NCI-H82 (cell line): ENCODE measurements at regions not wholly inside any gene's neighbourhood (a gene's known extent, or its start where the extent isn't known, plus 50 kb on each side); places are given as distances from the start of the nearest gene placed in this dataset.

Experiments
- DNase-seq: peaks from one replicate; lab custom pipeline; 2025; lab: John Stamatoyannopoulos, UW

DNA sequence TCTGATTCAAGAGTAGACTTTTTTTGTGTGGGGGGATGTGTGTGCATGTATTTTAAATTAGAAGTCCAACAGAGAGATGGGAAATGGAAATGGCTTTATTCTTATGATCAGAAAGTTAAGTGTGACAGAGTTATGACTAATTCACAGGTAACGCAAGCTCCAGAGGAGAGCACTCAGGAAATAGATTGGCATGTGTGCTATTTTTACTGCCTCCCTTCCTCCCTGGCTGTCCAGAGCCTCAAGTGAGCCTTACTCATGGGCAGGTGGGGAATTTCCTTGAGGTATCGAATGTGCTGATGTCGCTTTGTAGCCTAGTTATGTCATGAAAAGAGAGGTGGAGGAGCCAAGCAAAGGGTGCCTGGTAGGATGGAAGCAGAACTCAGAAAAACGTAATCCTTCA is 70.3 kb upstream of the BDNF start:
- DNase-seq: no peak

DNA sequence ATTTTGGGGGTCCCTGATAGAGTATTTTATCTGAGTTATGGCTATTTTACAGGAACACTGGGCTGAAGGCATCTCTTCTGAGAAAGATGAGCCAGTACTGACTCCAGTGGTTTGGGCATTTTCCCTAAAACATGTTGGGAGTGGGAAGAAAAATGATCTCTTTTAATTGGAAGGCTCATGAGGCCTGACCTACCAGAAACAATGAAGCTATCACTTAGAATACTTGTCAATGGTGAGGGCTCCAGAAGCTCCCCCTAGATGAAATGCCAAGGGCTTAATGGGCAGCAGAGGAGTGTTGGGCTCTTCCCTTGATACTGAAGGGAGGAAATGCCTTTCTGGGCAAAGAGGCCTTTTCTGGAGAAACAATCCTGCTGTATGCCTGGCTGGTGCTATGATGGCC is 63.5 kb upstream of the BDNF start:
- DNase-seq: no peak

DNA sequence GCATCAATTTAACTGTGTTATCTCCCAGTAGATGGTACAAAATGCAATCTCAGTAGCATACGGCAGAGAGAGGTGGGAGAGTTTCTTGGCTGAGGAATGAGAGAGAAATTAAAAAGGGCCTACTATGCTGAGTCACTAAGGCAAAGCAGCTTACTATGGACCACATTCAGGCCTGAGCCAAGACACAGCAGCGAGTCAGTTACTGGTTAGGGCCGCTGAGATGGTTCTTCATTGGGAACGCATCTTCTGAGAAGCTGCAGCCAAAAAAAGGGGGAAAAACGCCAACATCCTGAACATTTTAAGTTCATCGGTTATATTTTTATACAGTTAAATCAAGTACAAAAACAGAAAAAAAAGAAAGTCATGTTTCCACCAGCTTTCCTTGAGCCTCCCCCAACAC is 61.1 kb upstream of the BDNF start:
- no peak for DNase-seq

DNA sequence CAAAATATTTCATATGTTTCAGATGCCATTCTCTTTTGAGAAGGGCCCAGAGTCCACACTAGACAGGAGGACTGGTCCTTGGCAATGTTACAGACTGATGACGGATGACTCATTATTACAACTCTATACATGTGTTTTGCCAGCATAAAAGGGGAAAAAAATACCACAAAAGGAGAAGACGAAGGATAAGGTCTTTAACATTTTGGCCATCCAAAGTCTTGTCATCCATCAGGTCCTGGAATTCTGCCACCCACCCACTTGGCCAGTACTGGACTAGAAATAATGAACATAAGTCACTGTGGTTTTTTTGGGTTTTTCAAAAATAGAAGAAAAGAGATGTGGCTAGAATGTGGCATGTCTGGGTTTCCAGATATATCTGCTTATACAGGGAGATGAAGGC is 57.7 kb upstream of the BDNF start:
- no peak for DNase-seq

DNA sequence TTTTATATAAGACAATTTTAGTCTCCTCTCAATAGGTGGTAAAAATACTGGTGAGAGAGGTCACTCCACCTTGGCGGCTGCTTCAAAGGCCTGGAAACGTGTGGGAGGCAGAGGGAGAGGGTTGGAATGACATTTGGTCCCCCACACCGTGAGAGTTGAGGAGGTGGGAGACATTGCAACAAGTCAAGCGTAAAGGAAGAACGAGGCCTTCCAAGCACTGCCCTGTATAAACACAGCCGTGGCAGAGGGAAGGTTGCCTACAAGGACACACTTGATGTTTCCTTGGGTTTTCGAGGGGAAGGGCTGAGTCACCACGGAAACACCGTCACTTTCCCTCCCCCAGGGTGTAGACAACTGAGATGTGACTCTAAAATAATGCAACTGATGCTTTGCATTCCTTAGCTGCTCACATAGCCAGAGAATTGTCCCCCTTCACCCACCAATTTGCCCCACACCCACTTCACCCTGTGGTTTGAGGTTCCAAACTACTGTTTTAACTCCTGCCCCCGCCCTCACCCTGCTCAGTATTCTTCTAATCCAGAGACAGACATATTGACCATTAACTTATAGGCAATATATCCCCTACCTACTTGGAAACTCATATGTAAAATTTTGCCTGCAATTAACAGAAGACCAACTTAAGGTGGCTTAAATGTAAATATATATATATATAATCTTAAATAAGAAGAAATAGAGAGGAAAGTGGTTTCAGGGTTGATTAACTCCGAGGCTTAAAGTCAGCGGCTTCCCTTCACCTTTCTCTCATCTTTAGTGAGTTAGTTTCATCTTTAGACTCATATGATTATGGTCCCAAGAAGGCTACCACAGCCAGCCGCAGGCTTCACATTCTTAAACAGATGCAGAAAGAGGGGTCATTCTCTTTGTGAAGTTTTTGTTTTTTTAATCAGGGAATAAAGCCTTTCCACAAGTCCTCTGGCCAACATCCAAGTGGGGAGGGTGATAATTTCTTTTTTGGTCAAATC is 54.1 kb upstream of the BDNF start:
- DNase-seq: no peak
